Thoracic aorta (tissue), 2 donors: ENCODE measurements at regions not wholly inside any gene's neighbourhood (a gene's known extent, or its start where the extent isn't known, plus 50 kb on each side); places are given as distances from the start of the nearest gene placed in this dataset.

Experiments
- ATAC-seq: fragments of 150-250 bp; one replicate; pipeline ENCODE4 v1.8.0; 2017; ENCODE audit warnings: low read depth; ENCODE audit not compliant: insufficient number of reproducible peaks, low FRiP score
- DNase-seq: peaks from one replicate; pipeline ENCODE4 v3.0.0-alpha.2; 2020; ENCODE audit warnings: low spot score
- H3K27ac ChIP-seq, 2 donors: fragments of 200-600 bp; sonication (generic); 1 replicate in 1 of 2; 2 replicates in 1 of 2; pipeline ENCODE4 v1.5.1; 2016; ENCODE audit warnings: mild to moderate bottlenecking in 2 of 2, moderate library complexity in 2 of 2
- H3K27me3 ChIP-seq: fragments of 200-600 bp; sonication (generic); replicated peaks from 2 replicates; pipeline ENCODE4 v1.6.0; 2016; ENCODE audit warnings: mild to moderate bottlenecking; ENCODE audit not compliant: insufficient read depth
- H3K36me3 ChIP-seq: fragments of 200-600 bp; sonication (generic); one replicate; pipeline ENCODE4 v1.5.1; 2016
- H3K4me1 ChIP-seq, 2 donors: fragments of 200-600 bp; sonication (generic); 1 replicate in 1 of 2; 2 replicates in 1 of 2; pipeline versions ENCODE4 v1.5.1 to v1.6.0; 2016; ENCODE audit warnings: low read depth in 2 of 2, mild to moderate bottlenecking in 1 of 2; ENCODE audit not compliant: control insufficient read depth in 1 of 2
- H3K4me3 ChIP-seq: fragments of 200-600 bp; sonication (generic); 2 replicates; pipeline ENCODE4 v1.5.1; 2016; ENCODE audit warnings: mild to moderate bottlenecking
- H3K9me3 ChIP-seq: fragments of 200-600 bp; sonication (generic); 2 replicates; pipeline ENCODE4 v1.5.1; 2016
- TF ChIP-seq, protein P1 (sequence below): fragments of 200-600 bp; sonication (generic); IDR thresholded peaks from one replicate; pipeline ENCODE4 v1.5.1; 2019; ENCODE audit warnings: antibody characterized with exemption

DNA sequence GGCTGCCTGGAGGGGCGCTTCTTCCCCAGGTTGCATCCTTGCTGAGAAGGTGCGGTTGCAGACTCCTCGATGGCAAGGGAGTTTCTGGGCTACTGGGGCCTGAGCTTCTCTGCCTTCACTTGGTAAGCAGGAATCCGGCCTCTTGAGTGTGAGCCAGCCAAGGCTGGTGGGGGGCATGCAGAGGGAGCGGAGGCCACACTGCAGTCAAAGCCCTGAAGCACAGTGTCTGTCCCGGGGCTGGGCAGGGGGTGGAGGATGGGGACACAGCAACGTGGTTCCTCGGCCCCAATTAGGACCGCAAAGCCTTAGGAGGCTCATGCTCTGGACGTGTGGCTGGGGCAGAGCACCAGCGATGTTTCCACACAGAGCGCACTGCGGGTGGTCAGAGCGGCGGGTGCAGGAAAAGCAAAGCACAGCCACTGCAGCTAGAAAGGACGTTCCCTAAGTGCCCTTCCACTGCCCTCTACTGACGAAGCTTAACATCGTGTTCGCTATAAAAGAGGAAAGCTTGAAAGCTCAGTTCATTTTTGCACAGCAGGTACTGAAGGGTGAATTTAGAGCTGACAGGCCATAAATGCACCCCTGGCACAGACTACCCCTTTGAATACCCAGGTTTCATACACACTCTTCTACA is 60.7 kb upstream of the COG2 start:
- H3K4me1 ChIP-seq: no peaks in the 10 kb centered on the region
- no peaks in the 10 kb centered on the region for H3K27me3 ChIP-seq
- TF ChIP-seq, protein P1, sequence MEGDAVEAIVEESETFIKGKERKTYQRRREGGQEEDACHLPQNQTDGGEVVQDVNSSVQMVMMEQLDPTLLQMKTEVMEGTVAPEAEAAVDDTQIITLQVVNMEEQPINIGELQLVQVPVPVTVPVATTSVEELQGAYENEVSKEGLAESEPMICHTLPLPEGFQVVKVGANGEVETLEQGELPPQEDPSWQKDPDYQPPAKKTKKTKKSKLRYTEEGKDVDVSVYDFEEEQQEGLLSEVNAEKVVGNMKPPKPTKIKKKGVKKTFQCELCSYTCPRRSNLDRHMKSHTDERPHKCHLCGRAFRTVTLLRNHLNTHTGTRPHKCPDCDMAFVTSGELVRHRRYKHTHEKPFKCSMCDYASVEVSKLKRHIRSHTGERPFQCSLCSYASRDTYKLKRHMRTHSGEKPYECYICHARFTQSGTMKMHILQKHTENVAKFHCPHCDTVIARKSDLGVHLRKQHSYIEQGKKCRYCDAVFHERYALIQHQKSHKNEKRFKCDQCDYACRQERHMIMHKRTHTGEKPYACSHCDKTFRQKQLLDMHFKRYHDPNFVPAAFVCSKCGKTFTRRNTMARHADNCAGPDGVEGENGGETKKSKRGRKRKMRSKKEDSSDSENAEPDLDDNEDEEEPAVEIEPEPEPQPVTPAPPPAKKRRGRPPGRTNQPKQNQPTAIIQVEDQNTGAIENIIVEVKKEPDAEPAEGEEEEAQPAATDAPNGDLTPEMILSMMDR: no peak
- H3K9me3 ChIP-seq: no peaks in the 10 kb centered on the region
- no peak for DNase-seq
- no peak overlapping the region for H3K27ac ChIP-seq
- H3K36me3 ChIP-seq: no peaks in the 10 kb centered on the region
- no peak overlapping the region for H3K4me3 ChIP-seq
- no peak for ATAC-seq

DNA sequence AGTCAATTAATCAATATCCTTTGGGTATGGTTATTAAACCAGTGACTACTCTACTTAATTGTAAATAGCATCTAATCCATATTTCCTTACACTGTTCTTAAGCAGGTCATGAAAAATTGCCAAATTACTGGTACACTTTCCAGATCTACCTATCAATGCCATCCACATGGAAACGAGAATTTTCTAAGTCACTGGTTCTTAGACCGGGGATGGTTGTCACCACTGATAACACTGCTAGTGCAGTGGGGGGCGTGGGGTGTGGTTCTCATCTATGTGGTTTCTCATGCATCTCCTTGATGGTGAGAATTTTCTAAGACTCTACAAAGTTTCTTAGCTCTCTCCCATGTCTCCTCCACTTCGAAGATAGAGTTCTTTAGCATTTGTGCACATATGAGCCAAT is 63.7 kb upstream of the COG2 start:
- Histone ChIP-seq H3K36me3 (no peaks in the 10 kb centered on the region), H3K27me3 (no peaks in the 10 kb centered on the region), H3K27ac (no peak overlapping the region), H3K9me3 (no peaks in the 10 kb centered on the region), H3K4me3 (no peak overlapping the region), H3K4me1 (no peaks in the 10 kb centered on the region)
- DNase-seq: no peak
- ATAC-seq: no peak
- TF ChIP-seq, protein P1: no peak

DNA sequence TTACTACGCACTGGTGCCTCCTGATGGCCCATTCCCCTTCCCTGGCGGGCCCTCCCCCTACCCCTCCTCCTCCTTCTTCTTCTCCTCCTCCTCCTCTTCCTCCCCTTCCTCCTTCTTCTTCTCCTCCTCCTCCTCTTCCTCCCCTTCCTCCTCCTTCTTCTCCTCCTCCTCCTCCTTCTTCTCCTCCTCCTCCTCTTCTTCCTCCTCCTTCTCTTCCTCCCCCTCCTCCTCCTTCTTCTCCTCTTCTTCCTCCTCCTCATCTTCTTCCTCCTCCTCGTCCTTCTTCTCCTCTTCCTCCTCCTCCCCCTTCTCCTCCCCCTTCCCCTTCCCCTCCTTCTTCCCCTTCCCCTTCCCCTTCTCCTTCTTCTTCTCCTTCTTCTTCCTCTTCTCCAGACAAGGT is 64.7 kb upstream of the COG2 start:
- H3K27ac ChIP-seq: no peak overlapping the region
- ATAC-seq (no peak), DNase-seq (no peak)
- no peaks in the 10 kb centered on the region for H3K4me1 ChIP-seq
- H3K4me3 ChIP-seq: no peak overlapping the region
- H3K36me3 ChIP-seq: no peaks in the 10 kb centered on the region
- no peaks in the 10 kb centered on the region for H3K27me3 ChIP-seq
- TF ChIP-seq, protein P1: no peak
- H3K9me3 ChIP-seq: no peaks in the 10 kb centered on the region

DNA sequence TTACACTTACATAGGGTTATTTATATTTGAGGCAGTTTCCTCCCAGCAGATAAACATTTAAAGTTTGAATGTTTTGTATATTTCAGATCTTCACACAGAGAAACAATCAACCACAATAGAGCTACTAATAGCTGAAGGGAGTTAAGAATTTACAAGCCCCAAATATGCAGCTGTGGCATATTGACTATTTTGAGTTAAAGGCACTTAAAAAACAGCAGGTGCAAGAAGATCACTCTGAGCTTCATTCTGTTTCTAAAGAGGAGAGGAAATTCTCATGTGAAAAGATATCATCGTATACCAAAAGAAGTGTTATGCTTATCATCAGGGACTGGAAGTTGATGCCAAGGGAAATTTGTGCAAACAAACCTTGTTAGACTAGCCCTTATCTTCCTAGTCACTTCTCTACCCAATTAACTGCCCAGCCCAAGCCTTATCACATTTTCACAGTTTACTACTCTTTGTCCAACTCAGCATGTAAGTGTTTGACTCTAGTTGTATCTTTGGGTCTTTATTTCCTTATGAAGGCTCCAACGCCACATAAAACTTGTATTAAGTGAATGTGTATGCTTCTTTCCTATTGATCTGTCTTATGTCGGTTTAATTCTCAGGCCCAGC is 66.3 kb upstream of the COG2 start:
- no peaks in the 10 kb centered on the region for H3K27me3 ChIP-seq
- H3K36me3 ChIP-seq: no peaks in the 10 kb centered on the region
- H3K9me3 ChIP-seq: no peaks in the 10 kb centered on the region
- DNase-seq (no peak), ATAC-seq (no peak)
- H3K27ac ChIP-seq: no peak overlapping the region
- no peak overlapping the region for H3K4me3 ChIP-seq
- no peaks in the 10 kb centered on the region for H3K4me1 ChIP-seq
- TF ChIP-seq, protein P1: no peak

DNA sequence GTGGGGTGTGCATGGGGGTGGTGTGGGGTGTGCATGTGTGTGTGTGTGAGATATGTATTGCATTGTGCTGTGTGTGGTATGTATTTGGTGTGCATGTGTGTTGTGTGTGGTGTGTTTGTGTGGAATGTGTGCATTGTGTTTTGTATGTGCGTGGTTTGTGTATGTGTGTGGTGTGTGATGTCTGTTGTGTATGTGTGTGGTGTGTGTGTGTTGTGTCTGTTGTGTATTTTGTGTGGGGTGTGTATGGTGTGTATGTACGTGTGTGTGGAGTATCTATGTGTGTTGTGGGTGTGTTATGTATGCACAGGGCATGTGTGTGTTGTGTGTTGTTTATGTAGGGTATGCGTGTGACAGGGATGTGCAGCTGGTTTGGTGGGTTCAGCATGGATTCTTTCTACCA is 67.8 kb upstream of the COG2 start:
- no peaks in the 10 kb centered on the region for H3K9me3 ChIP-seq
- no peak overlapping the region for H3K4me3 ChIP-seq
- TF ChIP-seq, protein P1: no peak
- no peak overlapping the region for H3K27ac ChIP-seq
- ATAC-seq: no peak
- no peaks in the 10 kb centered on the region for H3K27me3 ChIP-seq
- H3K36me3 ChIP-seq: no peaks in the 10 kb centered on the region
- no peak for DNase-seq
- H3K4me1 ChIP-seq: no peaks in the 10 kb centered on the region
